IMR-90 (cell line): ENCODE measurements at regions not wholly inside any gene's neighbourhood (a gene's known extent, or its start where the extent isn't known, plus 50 kb on each side); places are given as distances from the start of the nearest gene placed in this dataset.

ENCODE experiments used
- ATAC-seq: fragments of 200-7000 bp; cut with Tn5 transposase; 2 replicates; pipeline ENCODE4 v1.9.1; 2020; ENCODE audit warnings: low read depth, mild to moderate bottlenecking, moderate library complexity
- BruUV-seq: library from RNA; stranded (reverse); fragments of 400-500 nt; replicated peaks from 2 replicates; lab custom pipeline; 2021; lab: Mats Ljungman, UMichigan
- CTCF ChIA-PET: fragments of 300-600 bp; formaldehyde crosslinking; extraction: SDS; loops from one replicate; lab custom pipeline; 2021; ENCODE audit warnings: antibody characterized with exemption; lab: Yijun Ruan, JAX
- POLR2A ChIA-PET: fragments of 300-600 bp; sonication (Branson Sonifier 250); formaldehyde crosslinking; loops from one replicate; lab custom pipeline; 2022; ENCODE audit warnings: antibody characterized with exemption; ENCODE audit not compliant: unreplicated experiment; lab: Charles Lee
- DNase-seq: peaks from one replicate; pipeline ENCODE4 v3.0.0; 2013
- H2AFZ ChIP-seq: replicated peaks from 2 replicates; pipeline ENCODE3; 2013; ENCODE audit warnings: low read length, mild to moderate bottlenecking; ENCODE audit not compliant: poor library complexity
- H2AK5ac ChIP-seq: 2 replicates; pipeline ENCODE4 v1.6.1; 2013; ENCODE audit warnings: low read depth, low read length, inconsistent platforms
- H2AK9ac ChIP-seq: replicated peaks from 2 replicates; pipeline ENCODE3; 2013; ENCODE audit warnings: mild to moderate bottlenecking, low read depth, low read length, moderate library complexity; ENCODE audit not compliant: poor library complexity
- H2BK120ac ChIP-seq: 2 replicates; pipeline ENCODE4 v1.6.1; 2013; ENCODE audit warnings: low read depth, low read length, inconsistent platforms
- H2BK15ac ChIP-seq: 3 replicates; pipeline ENCODE4 v1.6.1; 2013; ENCODE audit warnings: low read depth, low read length, inconsistent platforms
- H2BK20ac ChIP-seq: 2 replicates; pipeline ENCODE4 v1.6.1; 2013; ENCODE audit warnings: low read depth, mild to moderate bottlenecking, inconsistent platforms, low read length, moderate library complexity
- H2BK5ac ChIP-seq: 2 replicates; pipeline ENCODE4 v1.6.1; 2013; ENCODE audit warnings: mild to moderate bottlenecking, low read depth, low read length, inconsistent platforms; ENCODE audit not compliant: poor library complexity, severe bottlenecking
- H3K14ac ChIP-seq: replicated peaks from 2 replicates; pipeline ENCODE4 v1.6.1; 2013; ENCODE audit warnings: low read depth, low read length, inconsistent platforms
- H3K18ac ChIP-seq: 2 replicates; pipeline ENCODE4 v1.6.1; 2013; ENCODE audit warnings: low read depth, low read length, control low read depth
- H3K23ac ChIP-seq: 2 replicates; pipeline ENCODE4 v1.6.1; 2013; ENCODE audit warnings: low read depth, low read length, inconsistent platforms
- H3K27ac ChIP-seq: 2 replicates; pipeline ENCODE4 v1.5.1; 2013; ENCODE audit warnings: mild to moderate bottlenecking, control low read depth, low read length; ENCODE audit not compliant: insufficient read depth
- H3K27me3 ChIP-seq: 2 replicates; pipeline ENCODE4 v1.6.1; 2013; ENCODE audit warnings: low read length; ENCODE audit not compliant: control insufficient read depth, insufficient read depth
- H3K36me3 ChIP-seq: 2 replicates; pipeline ENCODE4 v1.6.1; 2013; ENCODE audit warnings: low read length, mixed read lengths; ENCODE audit not compliant: control insufficient read depth, insufficient read depth
- H3K4ac ChIP-seq: 2 replicates; pipeline ENCODE4 v1.6.1; 2013; ENCODE audit warnings: low read depth, low read length, inconsistent platforms
- H3K4me1 ChIP-seq: 2 replicates; pipeline ENCODE4 v1.6.1; 2013; ENCODE audit warnings: low read length, mixed read lengths; ENCODE audit not compliant: control insufficient read depth, insufficient read depth
- H3K4me2 ChIP-seq: 2 replicates; pipeline ENCODE4 v1.6.1; 2013; ENCODE audit warnings: low read depth, mild to moderate bottlenecking, control low read depth, low read length, moderate library complexity
- H3K4me3 ChIP-seq: 2 replicates; pipeline ENCODE4 v1.5.1; 2013; ENCODE audit warnings: low read depth, mild to moderate bottlenecking, control low read depth, low read length, moderate library complexity; ENCODE audit not compliant: insufficient read depth
- H3K56ac ChIP-seq: 2 replicates; pipeline ENCODE4 v1.6.1; 2013; ENCODE audit warnings: low read length, inconsistent platforms; ENCODE audit not compliant: insufficient read depth; ENCODE audit errors: extremely low read depth
- H3K79me1 ChIP-seq, 2 experiments: 2 replicates each; pipeline ENCODE4 v1.6.1; 2013; ENCODE audit warnings: low read length in 2 of 2, inconsistent platforms in 1 of 2, low read depth in 1 of 2
- H3K9ac ChIP-seq: 2 replicates; pipeline ENCODE4 v1.6.1; 2013; ENCODE audit warnings: low read depth, low read length, control low read depth
- H3K9me1 ChIP-seq: 2 replicates; pipeline ENCODE4 v1.6.1; 2013; ENCODE audit warnings: low read length, inconsistent platforms; ENCODE audit not compliant: insufficient read depth
- H3K9me3 ChIP-seq: 2 replicates; pipeline ENCODE4 v1.6.1; 2013; ENCODE audit warnings: low read length; ENCODE audit not compliant: control insufficient read depth, insufficient read depth
- H4K20me1 ChIP-seq: 2 replicates; pipeline ENCODE4 v1.6.1; 2013; ENCODE audit warnings: low read length, inconsistent platforms; ENCODE audit not compliant: insufficient read depth
- H4K5ac ChIP-seq: 2 replicates; pipeline ENCODE4 v1.6.1; 2013; ENCODE audit warnings: mild to moderate bottlenecking, low read depth, low read length, control low read depth
- H4K8ac ChIP-seq, 2 experiments: 2 replicates each; pipeline ENCODE4 v1.6.1; 2013; ENCODE audit warnings: low read depth in 2 of 2, low read length in 2 of 2, control low read depth in 1 of 2, inconsistent platforms in 1 of 2
- H4K91ac ChIP-seq: 2 replicates; pipeline ENCODE4 v1.6.1; 2013; ENCODE audit warnings: low read depth, low read length, inconsistent platforms; ENCODE audit not compliant: insufficient read depth
- BHLHE40 ChIP-seq: fragments of 150-350 bp; IDR thresholded peaks from 2 replicates; pipeline ENCODE4 v1.6.1; 2016; ENCODE audit warnings: mild to moderate bottlenecking, low read depth, low read length
- CEBPB ChIP-seq: IDR thresholded peaks from 2 replicates; pipeline ENCODE4 v1.6.1; 2012; ENCODE audit warnings: low read depth, low read length, improper control_type of control experiment
- CHD1 ChIP-seq: IDR thresholded peaks from 2 replicates; pipeline ENCODE4 v1.6.1; 2012; ENCODE audit warnings: low read depth, low read length, improper control_type of control experiment
- ELK1 ChIP-seq: fragments of 150-350 bp; IDR thresholded peaks from 2 replicates; pipeline ENCODE4 v1.6.1; 2016; ENCODE audit warnings: low read depth, mild to moderate bottlenecking, low read length, moderate library complexity, borderline replicate concordance
- FOS ChIP-seq: fragments of 150-350 bp; IDR thresholded peaks from 2 replicates; pipeline ENCODE4 v1.6.1; 2016; ENCODE audit warnings: low read depth, low read length
- MAFK ChIP-seq: IDR thresholded peaks from 2 replicates; pipeline ENCODE4 v1.6.1; 2012; ENCODE audit warnings: low read depth, low read length, improper control_type of control experiment
- POLR2A ChIP-seq: IDR thresholded peaks from 2 replicates; pipeline ENCODE4 v1.6.1; 2012; ENCODE audit warnings: mild to moderate bottlenecking, low read depth, low read length
- RFX5 ChIP-seq: IDR thresholded peaks from 2 replicates; pipeline ENCODE4 v1.8.0; 2012; ENCODE audit warnings: low read depth, mild to moderate bottlenecking, low read length, moderate library complexity
- SMC3 ChIP-seq: fragments of 150-350 bp; IDR thresholded peaks from 2 replicates; pipeline ENCODE4 v1.6.1; 2016; ENCODE audit warnings: low read depth, mild to moderate bottlenecking, antibody characterized with exemption, low read length, moderate library complexity
- WGBS, 2 experiments: methylation state at CpG; one replicate each; pipeline versions ENCODE4 v1.1.5 to v1.1.7; 2013; ENCODE audit warnings: missing lambda C conversion rate in 2 of 2; ENCODE audit not compliant: insufficient read length in 1 of 2; ENCODE audit errors: extremely low coverage in 2 of 2; 5-methylcytosine and 5-hydroxymethylcytosine counted together
- dilution Hi-C: fragments of 300-500 bp; cut with HindIII; formaldehyde crosslinking; loops from one replicate; pipeline ENCODE4 v1.14.3; 2018; ENCODE audit warnings: low sequenced_read_pairs; ENCODE audit not compliant: unreplicated experiment
- in situ Hi-C: fragments of 300-500 bp; cut with MboI; formaldehyde crosslinking; loops from 3 replicates; pipeline ENCODE4 v1.14.3; 2019; ENCODE audit warnings: low sequenced_read_pairs, inconsistent platforms, mixed read lengths
- intact Hi-C: fragments of 100-400 bp; cut with micrococcal nuclease; formaldehyde crosslinking; loops from 2 replicates; pipeline ENCODE4 v1.10.0; 2022

DNA sequence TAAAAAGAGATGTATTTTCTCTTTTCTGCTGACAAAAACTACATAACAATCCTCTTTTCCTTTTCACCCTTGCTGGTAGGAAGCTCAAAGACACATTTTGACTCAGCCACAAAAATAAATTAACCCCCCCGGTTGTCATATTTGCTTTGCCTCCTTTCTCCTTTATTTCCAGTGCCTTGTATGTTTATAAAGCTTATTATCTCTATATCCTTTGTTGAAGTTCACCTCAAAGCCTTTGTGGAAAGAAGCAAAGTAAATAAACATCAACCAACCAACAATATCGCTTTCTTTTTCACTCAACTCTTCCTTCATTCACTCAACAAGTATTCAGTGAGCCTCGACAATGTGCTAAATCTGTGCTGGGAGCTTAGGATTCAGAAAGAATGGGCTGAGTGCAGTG, 276.5 kb upstream of the ID2 start:
- H4K8ac ChIP-seq = no peak overlapping the region
- H3K23ac ChIP-seq = no peak overlapping the region
- in situ Hi-C loops (no loop called here), dilution Hi-C loops (no loop called here), intact Hi-C loops (no loop called here)
- no peak overlapping the region for H2AK5ac ChIP-seq
- DNase-seq (no peak), ATAC-seq (no peak)
- H2BK20ac ChIP-seq = no peak overlapping the region
- TF ChIP-seq BHLHE40 = no peak
- no peak for TF ChIP-seq CEBPB
- TF ChIP-seq FOS = no peak
- no peak for TF ChIP-seq CHD1
- no peak for TF ChIP-seq RFX5
- TF ChIP-seq SMC3 = no peak
- TF ChIP-seq MAFK = no peak
- no peak for TF ChIP-seq POLR2A
- no peak for TF ChIP-seq ELK1
- no peaks in the 10 kb centered on the region for H3K36me3 ChIP-seq
- H2BK120ac ChIP-seq = no peak overlapping the region
- H3K4me1 ChIP-seq = no peaks in the 10 kb centered on the region
- no TSS peak for BruUV-seq
- POLR2A ChIA-PET = no interaction called here
- WGBS, 2 experiments = 100% methylated on average over 1 of the region's 3 CpGs; no CpG with 5 or more reads in 1 of the 2 experiments
- no peaks in the 10 kb centered on the region for H4K20me1 ChIP-seq
- no peak overlapping the region for H3K4me2 ChIP-seq
- H3K14ac ChIP-seq = no peak overlapping the region
- no peak overlapping the region for H3K4ac ChIP-seq
- no peak overlapping the region for H2AFZ ChIP-seq
- H3K9ac ChIP-seq = no peak overlapping the region
- H3K27me3 ChIP-seq = peaks cover 2% of the 10 kb centered on the region
- H3K9me1 ChIP-seq = no peaks in the 10 kb centered on the region
- H4K91ac ChIP-seq = no peak overlapping the region
- no peak overlapping the region for H3K4me3 ChIP-seq
- no peaks in the 10 kb centered on the region for H3K9me3 ChIP-seq
- H3K27ac ChIP-seq = no peak overlapping the region
- no peak overlapping the region for H3K18ac ChIP-seq
- H3K56ac ChIP-seq = no peak overlapping the region
- H2BK15ac ChIP-seq = no peak overlapping the region
- CTCF ChIA-PET = interaction anchor here (1.1 kb wide), 1 partner anchor 16 kb away, joined by 3 read pairs; no protein-coding TSS in a partner anchor
- no peaks in the 10 kb centered on the region for H3K79me1 ChIP-seq
- H4K5ac ChIP-seq = no peak overlapping the region
- no peak overlapping the region for H2AK9ac ChIP-seq
- no peak overlapping the region for H2BK5ac ChIP-seq
